ENCODE measurements at regions not wholly inside any gene's neighbourhood (a gene's known extent, or its start where the extent isn't known, plus 50 kb on each side); places are given as distances from the start of the nearest gene placed in this dataset.

- WGBS (ENCODE audit: insufficient coverage, low coverage, low lambda C conversion rate, missing lambda C conversion rate): 80% methylated on average over 7 of the region's 10 CpGs
- TF ChIP-seq CTCF (IDR thresholded peaks at IDR 0.05) (no peak), POLR2A (IDR thresholded peaks at IDR 0.05) (no peak)
- Histone ChIP-seq H3K27me3 (no peaks in the 10 kb centered on the region), H3K27ac (no peak overlapping the region), H3K9me3 (no peaks in the 10 kb centered on the region), H3K4me1 (peaks cover 0 to 32% (median 16%) of the 10 kb centered on the region in 4 donors), H3K4me3 (no peak overlapping the region), H3K36me3 (no peaks in the 10 kb centered on the region)
- no peak for DNase-seq
- intact Hi-C loops (cut with DNase I): no loop called here
- no peak for ATAC-seq
Observed at GRCh38 chr2:15768615-15769014, 171.7 kb upstream of the MYCN start.

GRCh38 chr2:15769235-15769634, 171.1 kb upstream of the MYCN start:
- ATAC-seq: no peak
- TF ChIP-seq POLR2A (IDR thresholded peaks at IDR 0.05) (no peak), CTCF (IDR thresholded peaks at IDR 0.05) (no peak)
- peaks cover 0 to 32% (median 16%) of the 10 kb centered on the region in 4 donors for H3K4me1 ChIP-seq
- DNase-seq: no peak
- H3K9me3 ChIP-seq: no peaks in the 10 kb centered on the region
- no peak overlapping the region for H3K27ac ChIP-seq
- no peak overlapping the region for H3K4me3 ChIP-seq
- no peaks in the 10 kb centered on the region for H3K27me3 ChIP-seq
- 76% methylated on average over 3 of the region's 3 CpGs for WGBS (ENCODE audit: insufficient coverage, low coverage, low lambda C conversion rate, missing lambda C conversion rate)
- intact Hi-C loops (cut with DNase I): no loop called here
- H3K36me3 ChIP-seq: no peaks in the 10 kb centered on the region

GRCh38 chr2:15769676-15770547, 170.4 kb upstream of the MYCN start:
- no peaks in the 10 kb centered on the region for H3K27me3 ChIP-seq
- H3K4me3 ChIP-seq: no peak overlapping the region
- DNase-seq (no peak), ATAC-seq (no peak)
- no peaks in the 10 kb centered on the region for H3K9me3 ChIP-seq
- H3K27ac ChIP-seq: no peak overlapping the region
- H3K4me1 ChIP-seq: peaks cover 0 to 32% (median 16%) of the 10 kb centered on the region in 4 donors
- 80% methylated on average over 2 of the region's 17 CpGs for WGBS (ENCODE audit: insufficient coverage, low coverage, low lambda C conversion rate, missing lambda C conversion rate)
- TF ChIP-seq POLR2A (IDR thresholded peaks at IDR 0.05): no peak
- no peak for TF ChIP-seq CTCF (IDR thresholded peaks at IDR 0.05)
- intact Hi-C loops (cut with DNase I): no loop called here
- H3K36me3 ChIP-seq: no peaks in the 10 kb centered on the region

GRCh38 chr2:15770606-15771005, 169.7 kb upstream of the MYCN start:
- Histone ChIP-seq H3K9me3 (no peaks in the 10 kb centered on the region), H3K4me1 (peaks cover 0 to 28% (median 13%) of the 10 kb centered on the region in 4 donors), H3K4me3 (no peak overlapping the region), H3K27me3 (no peaks in the 10 kb centered on the region), H3K27ac (no peak overlapping the region), H3K36me3 (no peaks in the 10 kb centered on the region)
- DNase-seq (no peak), ATAC-seq (no peak)
- no peak for TF ChIP-seq POLR2A (IDR thresholded peaks at IDR 0.05)
- no peak for TF ChIP-seq CTCF (IDR thresholded peaks at IDR 0.05)
- intact Hi-C loops (cut with DNase I): no loop called here
- no CpG with 5 or more reads among the region's 12 CpGs for WGBS (ENCODE audit: insufficient coverage, low coverage, low lambda C conversion rate, missing lambda C conversion rate)

Measured in right lobe of liver (tissue), 6 donors.